ENCODE measurements at regions not wholly inside any gene's neighbourhood (a gene's known extent, or its start where the extent isn't known, plus 50 kb on each side); places are given as distances from the start of the nearest gene placed in this dataset.
"Not testable (repeated sequence)": the region's sequence is repeated elsewhere in the genome, so short reads cannot be mapped to it uniquely, and the experiment has no call there.

GRCh38 chr20:17835240-17835933 lies 133.2 kb downstream of the SNX5 start:
- DNase-seq: no peak

GRCh38 chr20:17834804-17835203 lies 133.8 kb downstream of the SNX5 start:
- no peak for DNase-seq

- DNase-seq: no peak
These were observed 133.4 kb downstream of the BANF2 start for GRCh38 chr20:17833036-17833674.

GRCh38 chr20:17832236-17832915 lies 132.6 kb downstream of the BANF2 start:
- no peak for DNase-seq

GRCh38 chr20:17828598-17829144 lies 128.9 kb downstream of the BANF2 start:
- DNase-seq: no peak

- no peak for DNase-seq
These were observed 128.2 kb downstream of the BANF2 start for GRCh38 chr20:17827759-17828559.

- no peak for DNase-seq
These were observed 127.3 kb downstream of the BANF2 start for GRCh38 chr20:17827079-17827478.

GRCh38 chr20:17825960-17826843 lies 126.4 kb downstream of the BANF2 start:
- no peak for DNase-seq

GRCh38 chr20:17825252-17825959 lies 125.6 kb downstream of the BANF2 start:
- DNase-seq: no peak

- DNase-seq: no peak
These were observed 125.0 kb downstream of the BANF2 start for GRCh38 chr20:17824676-17825251.

- DNase-seq: no peak
These were observed 123.8 kb downstream of the BANF2 start for GRCh38 chr20:17823409-17824144.

GRCh38 chr20:17822540-17823408 lies 123.0 kb downstream of the BANF2 start:
- DNase-seq: no peak

- DNase-seq: no peak
These were observed 122.3 kb downstream of the BANF2 start for GRCh38 chr20:17822039-17822438.

- not testable (repeated sequence) for DNase-seq
These were observed 121.8 kb downstream of the BANF2 start for GRCh38 chr20:17821606-17822005.

GRCh38 chr20:17819395-17820093 lies 119.8 kb downstream of the BANF2 start:
- DNase-seq: no peak

- no peak for DNase-seq
These were observed 118.4 kb downstream of the BANF2 start for GRCh38 chr20:17818187-17818586.

- DNase-seq: no peak
These were observed 117.2 kb downstream of the BANF2 start for GRCh38 chr20:17816804-17817587.

GRCh38 chr20:17811628-17811965 lies 111.8 kb downstream of the BANF2 start:
- DNase-seq: no peak

Data from CD4-positive, alpha-beta T cell treated with Interleukin-15 for 1 hour (primary cell).